NCI-H1436 treated with DMSO at 0.1 percent for 48 hours (cell line): ENCODE measurements at regions not wholly inside any gene's neighbourhood (a gene's known extent, or its start where the extent isn't known, plus 50 kb on each side); places are given as distances from the start of the nearest gene placed in this dataset.

Source experiments
- DNase-seq: peaks from one replicate; lab custom pipeline; 2025; lab: John Stamatoyannopoulos, UW

- DNase-seq, result no peak
These were observed 277.0 kb downstream of the CDH2 start for GRCh38 chr18:27899893-27900292.

DNA sequence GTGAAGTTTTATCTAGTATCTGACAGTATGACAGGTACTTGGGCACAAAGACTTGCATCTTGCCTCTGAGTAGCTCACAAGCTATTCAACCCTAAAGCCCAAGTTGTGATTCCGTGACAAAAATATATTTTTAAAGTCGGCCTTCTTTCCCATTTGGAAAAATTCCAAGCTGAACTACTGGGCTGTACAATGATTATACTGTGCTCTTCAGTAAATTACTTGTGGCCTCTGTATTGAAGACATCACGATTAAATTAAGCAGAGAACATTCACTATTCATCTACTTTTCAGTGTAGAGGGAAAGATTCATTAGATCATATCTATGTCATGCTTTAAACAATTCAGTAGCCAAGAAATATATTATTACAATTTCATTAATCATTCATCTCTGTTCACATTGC lies 282.2 kb downstream of the CDH2 start:
- no peak for DNase-seq

- DNase-seq, result no peak
These were observed 289.0 kb downstream of the CDH2 start for GRCh38 chr18:27887711-27888495.

- no peak for DNase-seq
These were observed 289.6 kb downstream of the CDH2 start for GRCh38 chr18:27887287-27887686.

- DNase-seq, result no peak
These were observed 297.4 kb downstream of the CDH2 start for GRCh38 chr18:27879540-27879939.

GRCh38 chr18:27871726-27872125 lies 305.2 kb downstream of the CDH2 start:
- DNase-seq, result no peak

DNA sequence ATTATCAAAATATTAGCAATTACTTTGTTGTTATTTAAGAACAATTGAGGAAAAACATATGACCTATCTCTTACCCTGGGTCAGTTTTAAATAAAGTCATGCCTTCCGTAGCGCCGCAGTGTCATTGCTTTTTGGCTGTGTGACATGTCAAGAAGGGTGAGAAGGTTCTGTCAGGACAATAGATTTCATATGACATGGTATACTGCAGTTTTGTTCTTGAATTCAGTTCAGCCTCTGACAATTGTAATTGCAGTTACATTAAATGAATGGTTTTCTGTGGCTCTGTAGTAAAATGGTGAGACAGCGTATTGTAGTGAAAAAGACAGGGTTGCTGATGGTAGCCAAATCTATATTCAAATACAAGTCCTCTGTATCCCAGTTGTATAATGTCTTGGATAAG lies 307.2 kb downstream of the CDH2 start:
- no peak for DNase-seq

- DNase-seq, result no peak
These were observed 311.5 kb downstream of the CDH2 start for GRCh38 chr18:27865431-27865830.

DNA sequence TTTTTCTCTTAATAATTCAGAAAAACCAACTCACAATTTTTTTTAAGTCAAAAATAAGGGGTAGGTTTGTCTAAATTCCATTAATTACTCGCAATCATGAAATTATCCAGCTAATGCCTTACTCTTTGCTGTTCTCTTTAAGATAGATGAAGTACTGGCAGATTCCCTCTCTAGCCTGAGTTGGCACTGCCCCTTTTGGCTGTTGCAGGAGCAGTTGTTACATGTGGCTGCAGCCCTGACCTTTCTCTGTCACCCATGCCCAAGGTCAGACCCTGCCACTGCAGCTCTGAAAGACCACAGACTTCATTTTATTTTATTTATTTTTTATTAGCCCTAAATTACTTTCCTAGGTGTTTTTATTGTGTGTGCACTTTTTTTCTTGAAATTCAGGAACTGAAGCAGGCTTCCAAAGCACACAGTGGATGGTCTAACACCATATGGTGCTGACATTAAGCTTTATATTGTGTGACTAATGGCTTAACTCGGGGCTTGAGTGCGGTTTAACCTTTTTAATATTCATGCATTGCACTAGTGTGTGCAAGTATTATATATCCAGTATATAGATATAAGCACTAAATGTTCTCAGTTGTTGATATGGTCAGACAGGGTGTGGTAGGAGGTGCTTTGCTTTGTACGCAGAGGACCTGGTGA lies 313.0 kb downstream of the CDH2 start:
- DNase-seq, result no peak

- DNase-seq, result no peak
These were observed 314.8 kb downstream of the CDH2 start for GRCh38 chr18:27862041-27862682.

GRCh38 chr18:27861539-27861938 lies 315.4 kb downstream of the CDH2 start:
- peak; percentile 63 for DNase-seq

DNA sequence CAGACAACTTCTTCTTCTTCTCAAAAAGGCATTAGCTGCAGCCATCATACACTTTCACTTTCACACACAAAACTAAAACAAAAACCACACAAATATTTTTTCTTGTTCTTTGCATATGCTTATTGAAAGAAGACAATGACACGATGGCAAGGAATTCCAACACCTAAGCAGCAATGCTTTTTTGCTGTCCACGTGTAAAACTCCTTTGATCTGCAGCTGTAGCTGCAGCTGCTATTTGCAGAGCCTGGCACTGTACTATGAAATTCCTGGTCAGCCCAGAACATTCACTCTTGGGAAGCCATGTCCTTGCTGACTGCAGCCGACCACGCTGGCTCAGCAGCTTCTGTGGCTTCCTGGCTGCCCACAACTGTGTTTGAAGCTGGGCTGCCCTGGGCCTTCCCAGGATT lies 316.2 kb downstream of the CDH2 start:
- DNase-seq, result no peak

- DNase-seq, result no peak
These were observed 316.9 kb downstream of the CDH2 start for GRCh38 chr18:27860011-27860410.

- DNase-seq, result no peak
These were observed 320.1 kb downstream of the CDH2 start for GRCh38 chr18:27856820-27857219.

DNA sequence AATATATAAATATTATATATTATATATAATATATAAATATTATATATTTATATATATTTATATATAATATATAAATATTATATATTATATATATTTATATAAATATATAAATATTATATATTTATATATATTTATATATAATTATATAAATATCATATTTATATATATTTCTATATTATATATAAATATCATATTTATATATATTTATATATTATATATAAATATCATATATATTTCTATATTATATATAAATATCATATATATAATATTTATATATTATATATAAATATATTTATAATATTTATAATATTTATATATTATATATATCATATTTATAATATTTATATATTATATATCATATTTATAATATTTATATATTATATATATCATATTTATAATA lies 321.4 kb downstream of the CDH2 start:
- no peak for DNase-seq

DNA sequence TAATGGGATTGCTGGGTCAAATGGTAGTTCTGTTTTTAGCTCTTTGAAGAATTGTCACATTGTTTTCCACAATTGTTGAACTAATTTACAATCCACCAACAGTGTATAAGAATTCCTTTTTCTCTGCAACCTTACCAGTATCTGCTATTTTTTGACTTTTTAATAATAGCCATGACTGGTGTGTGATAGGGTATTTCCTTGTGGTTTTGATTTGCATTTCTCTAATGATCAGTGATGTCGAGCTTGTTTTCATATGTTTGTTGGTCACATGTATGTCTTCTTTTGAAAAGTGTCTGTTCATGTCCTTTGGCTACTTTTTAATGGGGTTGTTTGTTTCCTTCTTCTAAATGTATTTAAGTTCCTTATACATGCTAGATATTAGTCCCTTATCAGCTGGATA lies 322.3 kb downstream of the CDH2 start:
- no peak for DNase-seq

- DNase-seq, result no peak
These were observed 328.6 kb downstream of the CDH2 start for GRCh38 chr18:27848336-27848735.

DNA sequence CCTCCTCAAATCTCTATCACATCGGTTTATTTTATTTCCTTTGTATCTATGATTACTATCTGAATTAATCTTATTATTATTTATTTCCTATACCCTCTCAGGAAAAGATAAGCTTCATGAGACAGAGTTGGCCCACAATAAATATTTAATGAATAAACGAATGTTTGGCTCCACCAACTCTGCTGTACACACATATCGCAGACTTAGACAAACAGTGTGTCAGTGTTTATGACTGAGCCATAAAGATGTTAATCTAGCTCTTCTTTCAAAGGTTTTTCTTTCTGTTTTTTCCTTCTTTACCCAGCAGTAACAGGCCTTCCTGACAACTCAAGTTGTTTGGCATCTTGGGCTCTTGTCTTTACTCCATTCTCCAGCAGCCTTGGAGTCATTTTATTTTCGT lies 329.5 kb downstream of the CDH2 start:
- DNase-seq, result no peak

DNA sequence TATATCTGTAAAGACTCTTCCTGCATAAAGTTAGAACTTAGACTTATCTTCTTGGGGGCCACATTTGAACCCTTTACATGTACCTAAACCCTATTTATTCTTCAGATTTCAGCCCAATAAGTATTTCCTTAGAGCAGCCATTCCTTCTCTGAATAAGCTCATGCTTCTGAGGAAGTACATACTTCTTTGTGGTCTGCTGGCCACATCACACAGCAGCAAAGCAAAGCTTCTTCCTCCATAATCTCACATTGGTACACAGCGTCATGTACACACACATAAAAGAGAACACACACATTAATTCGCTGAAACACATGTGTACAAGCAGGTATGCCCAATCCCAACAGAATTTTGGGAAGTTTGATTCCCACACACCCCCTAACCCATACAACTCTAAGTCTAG lies 331.0 kb downstream of the CDH2 start:
- DNase-seq, result no peak

DNA sequence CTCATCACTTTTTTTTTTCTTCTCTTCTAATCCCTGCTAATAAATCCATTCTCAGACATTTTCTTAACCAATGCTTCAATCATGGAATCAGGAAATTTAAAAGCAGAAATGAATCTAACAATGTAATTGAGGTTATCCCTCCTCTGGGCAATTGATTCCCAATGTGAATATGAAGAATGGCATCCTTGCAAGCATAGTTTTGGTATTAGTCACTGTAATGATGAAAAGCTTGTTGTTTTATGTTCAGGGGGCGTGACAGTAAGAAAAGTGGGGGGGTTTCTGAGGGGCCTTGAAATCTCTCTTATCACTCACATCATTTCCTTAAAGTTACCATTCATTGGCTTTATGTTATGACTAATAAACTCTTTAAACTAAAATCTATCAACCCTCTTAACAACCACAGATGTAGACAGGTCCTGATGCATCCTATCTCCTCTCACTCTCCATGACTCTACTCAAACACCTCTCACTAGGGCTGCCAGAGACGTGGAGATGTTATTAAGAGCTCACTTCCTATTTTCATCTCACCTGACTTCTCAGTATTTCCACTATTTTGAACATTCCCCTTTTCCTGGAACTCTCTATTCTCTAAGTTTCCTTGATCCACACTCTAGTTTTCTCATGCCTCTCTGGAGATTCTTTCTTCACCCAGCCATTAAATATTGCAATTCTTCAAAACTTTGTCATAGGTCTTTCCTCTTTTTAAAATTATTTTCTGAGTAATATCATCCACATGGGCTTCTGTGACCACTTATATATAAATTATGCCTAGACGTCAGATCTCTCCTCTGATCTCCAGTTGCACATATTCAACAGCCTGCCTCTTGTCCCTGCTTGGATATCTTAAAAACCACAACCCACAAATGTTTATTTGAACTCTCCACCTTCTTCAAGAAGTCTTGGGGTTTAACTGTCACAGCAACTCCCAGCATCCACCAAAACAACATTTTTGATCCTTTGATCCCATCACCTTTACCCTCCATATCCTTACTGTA lies 332.9 kb downstream of the CDH2 start:
- no peak for DNase-seq

- no peak for DNase-seq
These were observed 337.8 kb downstream of the CDH2 start for GRCh38 chr18:27839141-27839540.

DNA sequence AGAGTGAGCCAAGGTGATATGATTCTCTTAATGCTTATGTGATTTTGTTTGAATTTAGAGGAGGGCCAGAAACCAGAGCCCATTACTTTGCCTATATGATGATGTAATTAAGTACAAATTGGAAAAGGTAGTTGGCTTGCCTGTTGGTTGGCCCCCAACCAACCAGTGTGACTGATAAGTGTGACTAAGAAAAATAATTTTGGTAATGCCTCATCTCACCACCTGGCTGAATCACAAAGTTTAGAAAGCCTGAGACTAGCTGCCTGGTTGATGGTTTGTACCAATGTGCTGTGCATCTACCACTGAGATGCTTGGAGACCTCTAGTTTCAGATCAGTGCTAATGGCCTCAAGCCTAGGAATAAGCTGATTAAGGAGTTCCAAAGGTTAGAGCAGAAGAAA lies 338.7 kb downstream of the CDH2 start:
- DNase-seq, result no peak
